GM12872 (cell line): ENCODE measurements at regions not wholly inside any gene's neighbourhood (a gene's known extent, or its start where the extent isn't known, plus 50 kb on each side); places are given as distances from the start of the nearest gene placed in this dataset.

Source experiments
- CTCF ChIP-seq: IDR thresholded peaks from 3 replicates; pipeline ENCODE4 v1.5.1; 2011; ENCODE audit warnings: low read depth, mild to moderate bottlenecking, low read length, moderate library complexity; ENCODE audit not compliant: insufficient read depth

DNA sequence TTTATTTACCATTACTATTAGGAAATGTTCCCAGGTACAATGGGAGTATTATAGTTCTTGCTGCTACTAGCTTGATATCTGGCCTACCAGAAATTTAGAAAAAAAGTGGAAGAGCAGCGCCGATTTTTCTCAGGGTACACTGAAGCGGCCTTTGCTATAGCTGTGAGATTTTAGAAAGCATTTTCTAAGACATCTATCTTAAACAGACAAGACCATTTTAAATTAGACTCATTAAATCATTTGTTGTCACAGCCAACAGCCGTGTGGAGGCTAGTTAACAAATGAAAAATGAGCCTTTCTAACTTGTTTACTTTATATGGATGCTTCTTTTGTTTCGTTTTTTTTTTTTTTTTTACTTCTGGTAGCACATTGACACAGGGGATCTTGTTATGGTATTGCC lies 183.2 kb upstream of the ZRANB2 start:
- TF ChIP-seq CTCF, result no peak

DNA sequence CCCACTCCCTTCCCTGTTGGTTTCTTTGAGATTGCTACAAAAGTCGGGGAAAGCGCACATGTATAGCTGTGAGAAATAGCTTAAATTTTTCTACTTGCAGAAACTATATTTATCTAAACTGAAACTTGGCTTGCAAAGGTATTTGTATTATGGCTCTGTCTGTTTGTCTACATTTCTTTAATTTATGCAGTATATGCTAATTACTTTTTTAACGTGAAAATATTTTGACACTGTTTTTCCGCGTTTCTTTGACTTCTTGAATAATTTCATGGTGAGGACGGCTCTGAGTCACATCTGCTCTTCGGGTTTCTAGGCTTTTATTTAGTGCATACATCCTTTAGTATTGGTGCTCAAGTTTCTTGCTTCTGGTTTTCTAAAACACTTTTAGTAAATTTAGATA lies 182.1 kb upstream of the ZRANB2 start:
- no peak for TF ChIP-seq CTCF

DNA sequence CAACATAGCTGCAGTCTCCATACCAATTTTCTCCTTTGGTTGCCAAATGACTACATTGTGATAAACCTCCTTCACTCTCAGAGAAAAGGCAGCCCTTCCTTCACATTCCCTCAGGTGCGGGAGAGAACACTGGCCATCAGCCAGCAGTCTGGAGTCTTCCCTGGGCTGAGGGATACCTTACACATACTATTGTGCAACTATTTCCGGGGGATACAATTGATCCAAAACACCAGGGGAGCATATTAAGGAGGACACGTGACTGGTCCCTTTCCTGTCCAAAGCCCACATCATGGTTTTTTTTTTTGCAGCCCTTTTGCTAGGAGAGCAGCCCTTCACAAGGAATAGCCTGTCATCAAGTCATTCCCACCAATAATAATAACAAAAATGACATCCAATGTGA lies 172.1 kb upstream of the ZRANB2 start:
- TF ChIP-seq CTCF, result no peak

GRCh38 chr1:71245246-71245645 lies 164.4 kb upstream of the ZRANB2 start:
- no peak for TF ChIP-seq CTCF

DNA sequence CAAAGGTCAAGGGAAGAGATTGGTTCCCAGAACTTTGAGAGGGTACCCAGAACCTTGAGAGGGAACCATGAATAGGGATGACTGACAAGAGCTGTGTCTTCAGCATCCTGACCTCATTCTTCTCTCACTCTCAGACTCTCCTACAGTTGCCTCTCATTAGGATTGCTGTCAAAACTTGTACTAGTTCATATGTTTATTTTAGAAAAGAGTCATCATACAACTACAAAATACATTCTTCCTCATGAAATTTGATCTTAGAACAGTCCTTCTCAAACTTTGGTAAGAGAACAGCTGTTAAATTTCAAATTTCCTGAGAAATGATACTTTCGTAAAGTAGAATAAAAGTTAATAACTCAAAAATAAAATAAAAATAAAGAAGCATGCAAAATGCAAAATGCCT lies 161.4 kb upstream of the ZRANB2 start:
- TF ChIP-seq CTCF, result no peak

DNA sequence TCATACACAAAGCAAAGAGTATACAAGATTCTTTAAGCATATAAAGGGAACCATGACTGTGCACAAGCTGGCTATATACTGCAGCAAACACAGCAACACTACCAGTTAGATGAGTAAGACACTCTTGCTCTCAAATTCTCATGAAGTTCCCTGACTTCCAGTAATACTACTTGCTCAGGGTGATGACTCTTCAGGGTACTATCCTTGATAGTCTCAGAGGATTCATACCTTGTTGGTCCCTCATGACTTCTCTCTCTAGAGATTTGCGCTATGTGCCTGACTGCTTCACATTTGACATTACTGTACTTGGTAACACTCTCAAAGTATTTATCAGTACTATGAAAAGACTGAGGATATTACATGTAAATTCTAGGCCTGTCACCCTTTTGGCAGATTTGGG lies 159.8 kb upstream of the ZRANB2 start:
- no peak for TF ChIP-seq CTCF

DNA sequence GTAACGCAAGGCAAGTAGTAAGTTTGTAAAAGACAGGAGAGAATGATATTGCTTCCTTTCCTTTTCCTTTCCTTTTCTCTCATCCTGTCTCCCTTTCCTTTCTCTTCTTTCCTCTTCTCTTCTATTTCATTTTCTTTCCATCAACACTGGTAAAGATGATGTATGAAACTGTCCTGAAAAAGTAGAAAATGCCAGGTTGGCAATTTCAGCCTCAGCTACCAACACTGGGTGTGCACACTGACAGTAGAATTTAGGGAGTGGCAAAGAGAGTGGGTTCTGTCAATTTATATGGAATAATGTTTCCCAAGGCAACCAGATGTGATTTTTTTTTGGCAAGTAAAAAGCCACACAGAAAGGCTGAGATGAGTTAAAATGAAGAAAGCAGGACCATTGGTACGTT lies 155.7 kb upstream of the ZRANB2 start:
- no peak for TF ChIP-seq CTCF

DNA sequence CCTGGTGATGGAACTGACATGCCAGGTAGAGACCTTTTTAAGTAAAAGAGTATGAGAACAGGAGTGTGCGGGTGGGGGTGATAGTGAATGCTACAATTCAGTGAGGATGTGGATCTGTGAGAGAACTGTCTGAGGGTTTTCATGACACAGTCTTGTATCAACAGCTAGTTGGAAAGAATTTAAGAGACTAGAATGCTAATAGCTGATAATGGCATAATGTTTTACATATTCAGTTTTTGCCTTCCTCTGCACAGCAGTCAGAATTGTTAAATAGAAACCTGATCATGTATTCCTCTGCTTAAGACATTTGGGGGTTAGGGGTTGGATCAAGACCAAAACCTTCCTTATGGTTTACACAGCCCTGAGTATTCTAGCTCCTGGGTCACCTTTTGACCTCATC lies 152.8 kb upstream of the ZRANB2 start:
- TF ChIP-seq CTCF, result no peak
